ENCODE measurements at regions not wholly inside any gene's neighbourhood (a gene's known extent, or its start where the extent isn't known, plus 50 kb on each side); places are given as distances from the start of the nearest gene placed in this dataset.

DNA sequence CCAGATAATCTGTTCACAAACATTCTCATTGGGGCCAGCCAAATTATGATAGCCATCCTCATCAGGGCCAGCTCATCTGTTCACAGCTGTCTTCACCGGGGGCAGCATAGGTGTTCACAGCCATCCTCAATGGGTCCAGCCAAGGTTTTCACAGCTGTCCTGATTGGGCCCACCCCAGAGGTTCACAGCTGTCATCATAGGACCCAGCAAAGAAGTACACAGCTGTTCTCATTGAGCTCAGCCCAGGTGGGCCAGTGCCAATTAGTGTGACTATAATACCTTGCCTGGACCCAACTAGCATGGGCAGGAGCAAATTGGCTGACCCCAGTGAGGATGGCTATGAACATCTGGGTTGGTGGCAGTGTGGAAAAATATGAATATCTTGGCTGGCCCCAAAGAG is 1166.0 kb downstream of the UQCRFS1 start:
- TF ChIP-seq, protein P1, sequence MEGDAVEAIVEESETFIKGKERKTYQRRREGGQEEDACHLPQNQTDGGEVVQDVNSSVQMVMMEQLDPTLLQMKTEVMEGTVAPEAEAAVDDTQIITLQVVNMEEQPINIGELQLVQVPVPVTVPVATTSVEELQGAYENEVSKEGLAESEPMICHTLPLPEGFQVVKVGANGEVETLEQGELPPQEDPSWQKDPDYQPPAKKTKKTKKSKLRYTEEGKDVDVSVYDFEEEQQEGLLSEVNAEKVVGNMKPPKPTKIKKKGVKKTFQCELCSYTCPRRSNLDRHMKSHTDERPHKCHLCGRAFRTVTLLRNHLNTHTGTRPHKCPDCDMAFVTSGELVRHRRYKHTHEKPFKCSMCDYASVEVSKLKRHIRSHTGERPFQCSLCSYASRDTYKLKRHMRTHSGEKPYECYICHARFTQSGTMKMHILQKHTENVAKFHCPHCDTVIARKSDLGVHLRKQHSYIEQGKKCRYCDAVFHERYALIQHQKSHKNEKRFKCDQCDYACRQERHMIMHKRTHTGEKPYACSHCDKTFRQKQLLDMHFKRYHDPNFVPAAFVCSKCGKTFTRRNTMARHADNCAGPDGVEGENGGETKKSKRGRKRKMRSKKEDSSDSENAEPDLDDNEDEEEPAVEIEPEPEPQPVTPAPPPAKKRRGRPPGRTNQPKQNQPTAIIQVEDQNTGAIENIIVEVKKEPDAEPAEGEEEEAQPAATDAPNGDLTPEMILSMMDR (IDR thresholded peaks at IDR 0.05): no peak
- no peak for TF ChIP-seq POLR2A (IDR thresholded peaks at IDR 0.05)
